Muscle layer of duodenum (tissue), 2 donors: ENCODE measurements at regions not wholly inside any gene's neighbourhood (a gene's known extent, or its start where the extent isn't known, plus 50 kb on each side); places are given as distances from the start of the nearest gene placed in this dataset.
A peak's percentile ranks its signal among the peaks of the same experiment; 100 is the strongest.
"Not testable (repeated sequence)": the region's sequence is repeated elsewhere in the genome, so short reads cannot be mapped to it uniquely, and the experiment has no call there.

ENCODE experiments used
- H3K27ac ChIP-seq: one replicate; pipeline ENCODE4 v1.7.0; 2013; ENCODE audit warnings: mild to moderate bottlenecking, low read length
- H3K27me3 ChIP-seq: one replicate; pipeline ENCODE4 v1.7.0; 2013; ENCODE audit warnings: low read depth, mild to moderate bottlenecking, control low read depth, low read length
- H3K36me3 ChIP-seq, 2 donors: one replicate each; pipeline ENCODE4 v1.7.0; 2013; ENCODE audit warnings: low read length in 2 of 2, control low read depth in 1 of 2, mild to moderate bottlenecking in 1 of 2; ENCODE audit not compliant: insufficient read depth in 2 of 2, control insufficient read depth in 1 of 2
- H3K4me1 ChIP-seq, 2 donors: one replicate each; pipeline ENCODE4 v1.7.0; 2013; ENCODE audit warnings: low read length in 2 of 2, mild to moderate bottlenecking in 2 of 2, control low read depth in 1 of 2, moderate library complexity in 1 of 2; ENCODE audit not compliant: insufficient read depth in 2 of 2, control insufficient read depth in 1 of 2
- H3K4me3 ChIP-seq, 2 donors: one replicate each; pipeline ENCODE4 v1.7.0; 2013; ENCODE audit warnings: low read length in 2 of 2, low read depth in 1 of 2, mild to moderate bottlenecking in 1 of 2
- H3K9me3 ChIP-seq, 2 donors: one replicate each; pipeline ENCODE4 v1.7.0; 2013; ENCODE audit warnings: low read length in 2 of 2, control low read depth in 1 of 2, mild to moderate bottlenecking in 1 of 2; ENCODE audit not compliant: control insufficient read depth in 1 of 2
- donor health status: healthy.

GRCh38 chr14:22344209-22344608, 244.8 kb downstream of the DAD1 start:
- H3K27me3 ChIP-seq, H3K4me3 ChIP-seq, H3K4me1 ChIP-seq, H3K36me3 ChIP-seq, H3K27ac ChIP-seq: not testable (repeated sequence)
- peaks cover 0 to 11% of the 10 kb centered on the region in 2 donors for H3K9me3 ChIP-seq

GRCh38 chr14:22341049-22341448, 248.0 kb downstream of the DAD1 start:
- H3K36me3 ChIP-seq: no peaks in the 10 kb centered on the region
- H3K9me3 ChIP-seq: peaks cover 0 to 11% of the 10 kb centered on the region in 2 donors
- no peak overlapping the region for H3K27ac ChIP-seq
- no peaks in the 10 kb centered on the region for H3K27me3 ChIP-seq
- H3K4me3 ChIP-seq: no peak overlapping the region
- peaks cover 0 to 10% of the 10 kb centered on the region in 2 donors for H3K4me1 ChIP-seq

GRCh38 chr14:22338917-22339715, 249.9 kb downstream of the DAD1 start:
- peak overlapping the region; percentile 39 for H3K27ac ChIP-seq
- peaks cover 0 to 3% of the 10 kb centered on the region in 2 donors for H3K9me3 ChIP-seq
- peaks cover 0 to 10% of the 10 kb centered on the region in 2 donors for H3K4me1 ChIP-seq
- no peak overlapping the region for H3K4me3 ChIP-seq
- no peaks in the 10 kb centered on the region for H3K27me3 ChIP-seq
- H3K36me3 ChIP-seq: no peaks in the 10 kb centered on the region

GRCh38 chr14:22338381-22338780, 250.6 kb downstream of the DAD1 start:
- H3K4me1 ChIP-seq: peaks cover 2 to 10% of the 10 kb centered on the region in 2 donors
- no peaks in the 10 kb centered on the region for H3K27me3 ChIP-seq
- no peaks in the 10 kb centered on the region for H3K36me3 ChIP-seq
- peak overlapping the region; percentile 39 for H3K27ac ChIP-seq
- H3K4me3 ChIP-seq: no peak overlapping the region
- H3K9me3 ChIP-seq: no peaks in the 10 kb centered on the region

GRCh38 chr14:22337938-22338337, 251.1 kb downstream of the DAD1 start:
- H3K4me3 ChIP-seq: no peak overlapping the region
- H3K9me3 ChIP-seq: no peaks in the 10 kb centered on the region
- H3K36me3 ChIP-seq: no peaks in the 10 kb centered on the region
- H3K27me3 ChIP-seq: no peaks in the 10 kb centered on the region
- H3K4me1 ChIP-seq: peaks cover 3 to 10% of the 10 kb centered on the region in 2 donors
- no peak overlapping the region for H3K27ac ChIP-seq

- Histone ChIP-seq H3K27me3 (no peaks in the 10 kb centered on the region), H3K9me3 (no peaks in the 10 kb centered on the region), H3K4me3 (no peak overlapping the region), H3K27ac (no peak overlapping the region), H3K4me1 (peaks cover 3 to 10% of the 10 kb centered on the region in 2 donors), H3K36me3 (no peaks in the 10 kb centered on the region)
Observed at GRCh38 chr14:22337521-22337920, 251.5 kb downstream of the DAD1 start.

- H3K9me3 ChIP-seq: no peaks in the 10 kb centered on the region
- no peak overlapping the region for H3K27ac ChIP-seq
- no peak overlapping the region for H3K4me3 ChIP-seq
- peaks cover 3 to 10% of the 10 kb centered on the region in 2 donors for H3K4me1 ChIP-seq
- no peaks in the 10 kb centered on the region for H3K36me3 ChIP-seq
- no peaks in the 10 kb centered on the region for H3K27me3 ChIP-seq
Observed at GRCh38 chr14:22336031-22336430, 253.0 kb downstream of the DAD1 start.

GRCh38 chr14:22334627-22335026, 254.4 kb downstream of the DAD1 start:
- Histone ChIP-seq H3K27me3 (no peaks in the 10 kb centered on the region), H3K4me1 (peaks cover 3 to 10% of the 10 kb centered on the region in 2 donors), H3K36me3 (no peaks in the 10 kb centered on the region), H3K4me3 (no peak overlapping the region), H3K27ac (no peak overlapping the region), H3K9me3 (peaks cover 0 to 4% of the 10 kb centered on the region in 2 donors)

- Histone ChIP-seq H3K27ac (no peak overlapping the region), H3K9me3 (peaks cover 0 to 8% of the 10 kb centered on the region in 2 donors), H3K4me3 (no peak overlapping the region), H3K27me3 (no peaks in the 10 kb centered on the region), H3K36me3 (no peaks in the 10 kb centered on the region), H3K4me1 (peaks cover 3 to 6% of the 10 kb centered on the region in 2 donors)
Observed at GRCh38 chr14:22334275-22334577, 254.8 kb downstream of the DAD1 start.

- H3K36me3 ChIP-seq: no peaks in the 10 kb centered on the region
- H3K27ac ChIP-seq: no peak overlapping the region
- no peak overlapping the region for H3K4me3 ChIP-seq
Observed at GRCh38 chr14:22333422-22334274, 255.4 kb downstream of the DAD1 start.

GRCh38 chr14:22332686-22333421, 256.2 kb downstream of the DAD1 start:
- Histone ChIP-seq H3K27ac (no peak overlapping the region), H3K9me3 (peaks cover 0 to 12% of the 10 kb centered on the region in 2 donors), H3K36me3 (no peaks in the 10 kb centered on the region), H3K4me1 (peaks cover 0 to 3% of the 10 kb centered on the region in 2 donors), H3K4me3 (no peak overlapping the region), H3K27me3 (no peaks in the 10 kb centered on the region)

More at GRCh38 chr14:22333422-22334274, 255.4 kb downstream of the DAD1 start:
- Histone ChIP-seq H3K4me1 (peaks cover 3 to 4% of the 10 kb centered on the region in 2 donors), H3K27me3 (no peaks in the 10 kb centered on the region), H3K9me3 (peaks cover 0 to 10% of the 10 kb centered on the region in 2 donors)
